CD4-positive, alpha-beta T cell treated with Interleukin-21 for 1 hour (primary cell): ENCODE measurements at regions not wholly inside any gene's neighbourhood (a gene's known extent, or its start where the extent isn't known, plus 50 kb on each side); places are given as distances from the start of the nearest gene placed in this dataset.

Experiments
- DNase-seq: peaks from one replicate; pipeline ENCODE4 v3.0.0-alpha.2; 2020

DNA sequence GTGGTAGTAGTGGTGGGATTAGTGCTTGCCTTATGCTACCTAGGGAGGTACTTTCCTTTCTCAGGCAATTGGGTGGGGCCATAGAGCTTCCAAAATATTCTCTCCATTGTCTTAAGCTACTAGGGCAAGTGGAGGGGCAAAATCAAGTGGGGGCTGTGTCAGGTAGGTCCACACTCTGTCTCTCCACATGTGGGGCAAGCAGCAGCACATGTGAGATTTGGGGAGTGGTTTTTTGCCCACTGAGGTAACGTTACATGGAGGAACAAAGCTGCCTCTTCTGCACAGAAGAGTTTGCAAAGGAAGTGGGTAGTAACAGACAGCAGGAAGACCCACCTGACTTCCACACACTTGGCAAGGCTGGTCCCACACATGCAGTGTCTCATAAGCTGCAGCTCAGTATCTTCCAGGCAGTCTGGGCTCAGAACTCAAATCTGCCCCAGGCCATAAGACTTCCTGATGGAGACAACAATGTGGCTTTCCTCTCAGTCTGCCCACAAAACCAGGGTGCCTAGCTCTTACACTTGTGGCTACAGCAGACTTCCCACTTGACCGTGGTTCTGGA lies 1581.5 kb upstream of the PCDH20 start:
- no peak for DNase-seq

DNA sequence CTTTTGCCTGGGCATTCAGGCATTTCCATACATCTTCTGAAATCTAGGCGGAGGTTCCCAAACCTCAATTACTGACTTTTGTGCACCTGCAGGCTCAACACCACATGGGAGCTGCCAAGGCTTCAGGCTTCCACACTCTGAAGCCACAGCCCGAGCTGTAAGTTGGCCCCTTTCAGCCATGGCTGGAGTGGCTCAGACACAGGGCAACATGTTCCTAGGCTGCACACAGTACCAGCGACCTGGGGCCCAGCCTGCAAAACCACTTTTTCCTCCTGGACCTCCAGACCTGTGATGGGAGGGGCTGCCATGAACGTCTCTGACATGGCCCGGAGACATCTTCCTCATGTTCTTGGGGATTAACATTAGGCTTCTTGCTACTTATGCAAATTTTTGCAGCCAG lies 1558.2 kb upstream of the PCDH20 start:
- no peak for DNase-seq

DNA sequence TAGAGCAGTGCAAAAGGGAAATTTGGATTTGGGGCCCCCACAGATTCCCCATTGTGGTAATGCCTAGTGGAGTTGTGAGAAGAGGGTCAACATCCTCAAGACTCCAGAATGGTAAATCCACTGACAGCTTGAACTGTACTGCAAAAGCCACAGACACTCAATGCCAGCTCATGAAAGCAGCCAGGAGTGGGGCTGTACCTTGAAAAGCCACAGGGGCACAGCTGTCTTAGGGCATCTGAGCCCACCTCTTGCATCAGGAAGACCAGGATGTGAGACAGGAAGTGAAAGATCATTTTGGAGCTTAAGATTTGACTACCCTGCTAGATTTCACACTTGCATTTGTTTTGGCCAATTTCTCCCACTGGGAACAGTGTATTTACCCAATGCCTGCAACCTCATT lies 1548.9 kb upstream of the PCDH20 start:
- DNase-seq = no peak

DNA sequence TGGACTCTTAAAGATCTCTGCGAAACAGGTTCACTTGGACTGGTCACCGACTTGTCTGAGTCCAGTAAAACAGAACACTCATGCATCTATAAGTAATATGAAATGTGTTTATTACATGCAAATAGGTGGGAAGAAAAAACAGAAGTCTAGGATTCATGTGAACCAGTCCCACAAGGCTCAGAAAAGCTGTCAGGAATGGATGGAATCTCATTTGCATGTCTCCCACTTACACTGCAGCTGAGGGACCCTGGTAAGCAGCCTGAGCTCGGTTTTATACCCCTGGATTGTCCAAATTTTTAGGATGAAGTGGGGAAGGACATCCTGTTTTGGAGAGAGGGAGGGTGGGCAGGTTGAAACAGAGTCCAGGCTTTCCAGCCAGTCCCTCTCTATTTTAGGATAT lies 1545.1 kb upstream of the PCDH20 start:
- DNase-seq = no peak

DNA sequence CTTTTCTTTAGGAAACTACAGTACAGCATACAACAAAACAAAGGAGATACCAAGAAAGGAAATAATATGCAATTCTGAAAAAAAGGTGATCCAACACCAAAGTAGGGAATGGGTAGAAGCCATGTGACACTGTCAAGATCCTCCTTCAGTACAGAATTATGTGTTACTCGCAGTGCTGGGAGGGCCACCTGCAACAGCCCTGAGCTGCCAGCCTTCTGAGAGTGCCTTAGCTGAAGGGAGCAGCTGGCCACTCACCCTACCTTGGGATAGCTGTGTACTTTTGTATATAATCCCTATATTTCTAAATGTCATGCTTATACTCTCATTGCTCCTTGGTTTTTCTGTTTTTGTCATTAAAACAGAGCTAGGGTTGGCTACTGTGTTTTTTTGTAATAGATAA lies 1518.2 kb upstream of the PCDH20 start:
- no peak for DNase-seq

DNA sequence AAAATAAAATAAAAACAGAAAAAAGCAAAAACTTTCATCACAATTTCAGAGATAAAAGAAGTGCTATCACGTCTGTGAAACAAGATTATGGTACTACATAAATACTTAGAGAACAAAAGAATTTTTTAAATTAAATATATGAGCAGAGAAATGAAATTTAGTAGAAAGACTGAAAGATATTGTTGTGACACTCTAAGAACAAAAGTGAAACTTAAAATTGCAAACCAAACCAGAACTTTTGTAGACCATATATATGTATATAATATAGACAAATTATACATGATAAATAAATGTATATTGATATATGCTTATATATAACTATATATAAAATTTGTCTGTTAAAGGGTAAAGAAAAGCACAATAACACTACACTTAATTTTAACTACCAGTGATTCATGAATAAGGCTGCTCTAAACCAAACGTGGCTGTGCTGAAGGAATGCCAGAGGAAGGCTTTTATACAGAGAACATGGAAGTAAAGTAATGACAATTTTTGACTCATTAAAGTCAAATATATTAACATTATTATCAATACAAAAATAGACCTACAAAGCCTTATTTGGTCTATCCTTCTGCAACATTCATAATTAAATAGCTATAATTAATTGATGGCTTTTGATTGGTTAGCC lies 1516.7 kb upstream of the PCDH20 start:
- DNase-seq = no peak

DNA sequence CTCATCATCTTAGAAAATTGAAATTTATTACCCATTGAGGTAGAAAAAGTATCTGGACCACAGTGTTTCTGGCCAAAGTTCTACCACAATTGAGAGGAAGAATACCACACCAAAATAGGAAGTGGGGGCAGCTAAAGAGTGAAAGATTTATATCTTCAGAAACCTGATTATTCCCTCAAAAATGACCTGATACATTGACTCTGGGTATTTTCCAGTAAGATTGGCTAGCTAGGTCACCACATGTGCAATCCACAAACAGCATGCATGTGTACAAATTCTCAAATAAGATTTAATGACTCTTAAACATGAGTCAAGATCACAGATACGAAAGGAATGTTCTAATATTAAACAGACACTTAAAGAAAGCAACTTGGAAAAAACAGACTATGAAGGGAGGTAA lies 1516.2 kb upstream of the PCDH20 start:
- DNase-seq = no peak

DNA sequence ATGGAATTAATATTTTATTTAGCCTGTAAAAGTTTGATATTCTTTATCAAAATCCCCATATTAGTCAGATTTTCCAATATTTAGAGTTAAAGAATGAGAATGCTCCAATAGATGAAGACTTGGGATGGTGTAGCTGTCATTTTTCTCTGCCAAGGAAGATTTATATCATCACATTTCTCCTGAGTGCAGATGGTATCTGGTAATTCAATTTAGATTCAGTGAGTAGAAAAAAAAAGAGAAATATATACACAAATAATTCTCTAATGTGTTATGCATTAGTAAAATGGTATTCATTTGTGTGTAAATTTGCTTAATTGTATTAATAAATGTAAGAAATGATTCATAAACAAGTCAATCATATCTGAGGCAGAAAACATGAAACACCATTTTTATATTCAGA lies 1508.7 kb upstream of the PCDH20 start:
- DNase-seq = no peak

DNA sequence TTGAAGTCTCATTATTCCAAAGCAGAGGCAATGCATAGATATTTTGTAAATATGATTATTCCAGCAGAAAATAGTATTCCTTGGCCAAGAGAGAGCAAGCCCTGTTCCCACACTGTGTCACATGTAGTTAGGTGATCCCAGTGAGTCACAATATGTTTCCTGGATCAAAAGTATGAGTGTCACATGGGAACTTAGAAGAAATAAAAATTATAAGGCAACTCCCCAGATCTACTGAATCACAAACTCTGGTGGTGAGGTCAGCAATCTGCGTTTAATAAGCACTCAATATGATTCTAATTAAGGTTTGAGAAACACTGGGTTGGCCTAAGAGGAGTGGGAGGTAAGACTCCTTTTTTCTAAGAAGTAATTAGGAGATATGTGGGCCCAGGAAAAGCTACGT lies 1504.5 kb upstream of the PCDH20 start:
- DNase-seq = no peak

DNA sequence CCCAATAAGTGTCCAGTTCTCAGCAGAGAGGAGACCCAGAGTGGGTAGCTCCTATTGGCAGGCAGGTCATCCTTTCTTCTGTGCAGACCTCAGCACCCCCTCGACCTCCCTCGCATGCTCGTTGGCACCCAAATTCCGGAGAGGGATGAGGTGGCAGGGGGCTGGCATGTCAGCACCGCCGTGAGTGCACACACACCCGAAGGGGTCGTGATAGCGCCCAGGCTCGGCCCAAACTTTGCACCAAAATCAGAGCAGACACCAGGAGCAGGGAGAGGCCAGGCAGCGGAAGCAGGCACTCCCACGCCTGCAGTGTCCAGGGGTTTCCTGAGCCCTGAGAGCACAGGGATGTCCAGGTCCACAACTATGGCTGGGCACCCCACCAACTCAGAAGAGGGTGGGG lies 1503.8 kb upstream of the PCDH20 start:
- DNase-seq = no peak

DNA sequence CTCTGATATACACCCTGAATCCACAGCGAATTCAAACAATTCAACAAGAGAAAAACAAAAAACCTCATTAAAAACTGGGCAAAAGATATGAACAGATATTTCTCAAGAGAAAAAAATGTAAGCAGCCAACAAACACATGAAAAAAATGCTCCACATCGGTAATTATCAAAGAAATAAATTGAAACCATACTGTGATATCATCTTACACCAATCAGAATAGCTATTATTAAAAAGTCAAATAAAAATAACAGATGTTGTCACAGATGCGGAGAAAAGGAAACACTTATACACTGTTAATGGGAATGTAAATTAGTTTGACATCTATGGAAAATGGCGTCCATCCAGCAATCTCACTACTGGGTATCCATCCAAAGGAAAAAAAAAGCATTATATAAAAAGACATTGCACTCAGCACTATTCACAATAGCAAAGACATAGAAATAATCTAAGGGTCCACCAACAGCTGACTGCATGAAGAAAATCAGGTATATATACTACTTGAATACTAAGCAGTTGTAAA lies 1495.0 kb upstream of the PCDH20 start:
- DNase-seq = no peak

DNA sequence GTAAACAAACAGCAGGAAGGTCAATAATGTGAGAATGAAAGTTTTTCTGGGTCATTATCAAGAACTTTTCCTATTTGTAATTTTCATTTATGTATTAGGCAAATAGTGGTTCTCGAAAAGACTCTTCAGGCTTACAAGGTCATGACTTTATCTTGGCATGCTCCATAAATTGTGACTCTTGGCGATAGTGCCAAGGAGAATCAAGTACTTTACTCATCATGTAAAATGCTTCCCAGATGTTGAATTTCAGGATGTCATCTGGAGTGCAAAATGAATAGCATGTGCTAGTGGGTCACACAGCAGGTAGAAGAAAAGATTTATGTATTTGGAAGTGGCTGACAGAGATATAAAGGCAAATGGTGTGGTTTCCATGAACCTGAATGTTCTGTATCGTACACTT lies 1492.7 kb upstream of the PCDH20 start:
- DNase-seq = no peak

DNA sequence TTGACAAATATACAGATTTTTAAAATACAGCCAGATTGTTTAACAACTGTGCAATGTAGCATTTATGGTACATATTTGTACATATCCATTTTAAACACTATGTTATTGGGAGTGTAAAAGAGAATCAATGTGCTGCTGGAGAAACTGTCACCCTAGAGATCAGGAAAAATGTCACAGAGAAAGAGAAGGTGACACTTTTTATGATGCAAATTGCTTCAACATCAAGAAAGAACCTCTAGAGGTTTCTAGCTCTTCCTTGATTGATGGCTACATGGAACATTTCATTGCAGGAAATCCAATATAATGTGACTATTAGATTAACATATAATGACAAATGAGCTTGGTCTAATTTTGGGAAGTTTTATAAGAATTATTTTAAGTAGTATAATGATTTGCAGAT lies 1491.2 kb upstream of the PCDH20 start:
- DNase-seq = no peak

DNA sequence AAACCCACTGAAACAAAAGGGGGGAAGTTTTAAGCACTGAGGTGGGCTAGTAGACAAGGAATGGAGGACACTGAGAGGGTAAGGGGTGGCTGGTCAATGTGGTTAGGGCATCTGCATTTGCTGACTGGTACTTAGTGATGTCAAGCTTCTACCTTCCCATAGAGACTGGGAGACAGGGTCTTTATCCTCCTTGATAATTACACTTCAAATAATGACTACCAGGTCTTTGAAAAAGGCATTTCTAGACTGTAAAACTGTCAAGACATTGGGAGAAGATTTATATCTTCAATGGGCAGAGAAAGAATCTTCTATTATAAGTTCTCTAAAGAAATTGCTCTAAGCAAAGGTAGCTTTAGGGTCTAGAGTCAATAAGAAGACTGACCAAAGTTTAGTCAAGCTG lies 1490.8 kb upstream of the PCDH20 start:
- no peak for DNase-seq

DNA sequence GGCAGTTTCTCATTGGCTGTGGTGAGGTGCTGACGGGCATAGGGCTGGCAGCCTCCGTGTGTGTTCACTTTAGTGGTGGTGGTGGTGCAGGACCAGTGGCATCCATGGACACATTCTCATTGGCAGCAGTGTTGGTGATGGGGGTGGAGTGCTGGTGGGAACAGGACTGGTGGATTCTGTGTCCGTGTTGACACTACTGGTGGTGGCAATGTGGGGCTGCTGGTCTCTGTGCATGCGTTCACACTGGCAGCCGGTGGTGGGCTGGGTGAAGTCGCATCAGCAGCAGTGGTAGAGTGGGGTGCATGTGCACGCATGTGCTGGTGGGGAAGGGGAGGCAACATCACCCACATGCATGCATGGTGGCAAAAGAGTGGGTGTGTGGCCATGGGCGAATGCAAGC lies 1471.4 kb upstream of the PCDH20 start:
- DNase-seq = no peak

DNA sequence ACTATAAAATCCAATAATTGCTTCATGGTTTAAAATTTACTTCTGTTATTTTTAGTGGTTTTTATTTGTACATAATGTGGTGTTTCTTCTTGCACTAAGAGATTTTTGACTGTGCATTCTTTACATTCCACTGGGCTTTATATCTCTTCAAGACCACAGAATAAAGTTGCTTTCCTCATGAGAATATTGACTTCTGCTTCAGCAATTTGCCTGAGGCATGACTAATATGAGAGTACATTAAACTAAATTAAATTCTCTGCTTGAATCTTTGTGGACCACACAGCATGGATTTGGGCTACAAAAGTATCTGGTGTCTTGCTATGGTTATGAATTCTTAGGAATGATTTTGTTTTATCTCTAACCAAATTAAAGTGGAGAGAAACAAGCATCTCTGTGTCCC lies 1463.4 kb upstream of the PCDH20 start:
- no peak for DNase-seq

DNA sequence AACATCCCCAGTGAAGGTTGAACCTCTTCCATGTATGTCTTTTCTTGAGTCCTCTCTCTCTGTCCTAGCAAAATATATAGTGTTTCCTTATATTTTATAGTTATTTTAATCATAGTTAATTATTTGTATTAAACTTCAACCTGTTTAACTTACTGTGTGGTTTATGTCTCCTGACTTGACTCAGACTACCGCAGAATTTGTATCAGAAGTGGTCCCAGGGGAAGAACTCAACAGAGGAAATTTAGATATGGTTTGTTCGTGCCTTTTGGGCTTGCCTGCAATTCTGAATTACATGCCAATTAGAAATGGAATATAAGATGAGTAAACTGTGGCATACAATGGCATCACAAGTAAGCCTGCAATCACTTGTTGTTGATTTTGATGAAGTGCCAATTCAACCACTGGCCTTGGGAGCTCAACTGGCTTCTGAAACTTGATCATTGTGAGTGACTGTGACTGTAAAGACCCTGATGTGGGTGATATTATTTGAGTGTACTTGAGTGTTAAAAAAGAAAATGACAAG lies 1459.5 kb upstream of the PCDH20 start:
- DNase-seq = no peak

DNA sequence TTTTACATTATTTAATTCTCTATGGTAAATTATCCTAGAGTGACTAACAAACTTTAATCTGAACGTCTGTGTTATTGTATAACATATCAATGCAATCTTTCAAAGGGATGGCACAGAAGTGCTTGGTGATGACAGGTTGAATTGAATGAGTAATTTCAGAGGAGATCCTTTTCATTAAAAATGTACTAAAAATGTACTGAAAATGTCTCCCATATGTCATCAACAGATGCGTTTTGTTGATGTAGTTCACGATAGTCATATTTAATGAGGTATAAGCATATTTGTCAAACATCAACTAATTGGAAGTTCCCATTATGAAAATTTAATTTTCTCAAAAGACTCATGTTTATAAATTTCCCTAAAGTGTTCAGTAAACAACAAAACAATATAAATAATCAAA lies 1434.7 kb upstream of the PCDH20 start:
- DNase-seq = no peak

DNA sequence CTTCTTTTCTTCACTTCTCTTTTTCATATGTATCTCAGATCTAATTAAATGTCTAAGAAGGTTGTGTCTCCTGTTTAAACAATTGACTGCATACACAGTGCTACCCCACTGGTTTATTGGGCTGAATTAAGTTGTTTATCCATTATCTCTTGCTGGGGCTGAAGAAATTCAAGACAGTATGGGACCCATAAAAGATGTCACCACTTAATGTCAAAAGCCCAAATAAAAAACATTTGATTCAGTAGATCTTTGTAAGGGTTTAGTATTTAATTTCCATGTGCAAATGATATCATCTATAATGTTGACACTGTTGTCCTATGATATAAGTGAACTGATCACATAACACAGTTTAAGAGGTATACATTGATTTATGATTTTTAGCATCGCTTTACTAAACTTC lies 1431.9 kb upstream of the PCDH20 start:
- no peak for DNase-seq

DNA sequence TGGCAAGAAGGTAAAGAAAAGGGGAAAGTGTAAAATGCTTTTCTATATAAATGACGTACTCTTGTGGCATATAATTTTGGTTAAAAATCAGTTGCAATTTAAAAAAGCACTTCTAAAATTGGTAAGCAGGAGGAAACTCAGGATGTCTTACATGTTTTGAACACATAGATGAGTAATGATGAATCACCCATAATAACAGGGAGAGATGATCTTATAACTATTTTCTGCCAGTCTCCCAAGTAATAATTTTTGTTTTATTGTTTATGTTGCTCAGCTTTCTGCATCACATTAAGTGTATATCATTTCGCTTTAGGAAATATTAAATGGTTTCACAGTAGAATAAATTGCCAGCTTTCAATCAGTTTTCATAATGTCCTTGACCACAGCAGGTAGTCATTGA lies 1430.7 kb upstream of the PCDH20 start:
- DNase-seq = no peak

DNA sequence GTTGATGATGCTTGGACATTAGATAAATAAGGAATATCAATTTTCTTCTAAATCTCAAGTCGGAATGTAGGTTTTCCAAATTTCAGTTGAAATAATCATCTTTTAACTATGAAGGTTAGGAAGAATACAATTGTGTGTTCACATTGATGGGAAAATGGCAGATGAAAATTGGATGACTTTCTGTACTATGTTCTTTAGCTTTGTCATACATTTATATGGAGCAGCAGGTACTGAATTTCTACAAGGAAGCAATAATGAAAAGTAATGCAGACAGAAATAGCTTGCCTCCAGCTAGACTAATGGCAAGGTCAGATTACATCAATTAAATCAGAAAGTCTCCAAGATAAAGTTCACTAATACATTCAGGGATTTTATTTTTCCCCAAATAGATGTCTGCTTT lies 1423.7 kb upstream of the PCDH20 start:
- no peak for DNase-seq

DNA sequence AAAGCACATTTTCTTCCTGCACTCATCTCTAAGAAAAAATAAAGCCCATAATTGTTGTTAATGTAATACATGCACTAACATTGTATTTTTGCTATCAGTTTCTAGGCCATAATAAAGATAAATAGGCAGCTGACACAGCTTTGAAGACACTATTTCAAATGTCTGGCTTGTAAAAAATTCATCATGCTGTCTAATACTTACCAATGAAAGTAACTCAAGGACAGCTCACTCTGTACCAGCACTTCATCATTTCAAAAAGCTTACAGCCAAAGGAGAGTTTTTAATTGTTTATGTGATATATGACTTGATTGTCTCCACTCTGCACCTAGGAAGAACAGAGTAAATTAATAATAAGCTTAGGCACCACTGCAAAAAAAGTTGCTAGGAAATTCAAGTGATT lies 1423.3 kb upstream of the PCDH20 start:
- DNase-seq = no peak

DNA sequence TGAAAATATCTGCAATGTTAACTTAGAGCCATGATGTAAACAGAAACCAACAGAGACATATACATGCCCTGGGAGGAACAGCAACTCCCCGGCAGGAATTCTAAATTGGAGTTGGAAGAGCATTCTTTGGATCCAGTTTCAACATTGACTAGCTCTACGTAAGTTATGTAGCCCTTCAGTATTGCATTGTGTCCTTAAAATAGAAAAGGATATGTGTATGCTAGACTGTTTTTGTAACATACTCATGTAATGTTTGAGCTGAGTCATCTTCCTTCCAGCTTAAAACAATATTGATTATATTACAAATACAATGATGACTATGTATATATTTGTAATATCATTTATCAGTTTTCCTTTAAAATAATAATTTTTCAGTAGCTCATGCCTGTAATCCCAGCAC lies 1422.2 kb upstream of the PCDH20 start:
- no peak for DNase-seq

DNA sequence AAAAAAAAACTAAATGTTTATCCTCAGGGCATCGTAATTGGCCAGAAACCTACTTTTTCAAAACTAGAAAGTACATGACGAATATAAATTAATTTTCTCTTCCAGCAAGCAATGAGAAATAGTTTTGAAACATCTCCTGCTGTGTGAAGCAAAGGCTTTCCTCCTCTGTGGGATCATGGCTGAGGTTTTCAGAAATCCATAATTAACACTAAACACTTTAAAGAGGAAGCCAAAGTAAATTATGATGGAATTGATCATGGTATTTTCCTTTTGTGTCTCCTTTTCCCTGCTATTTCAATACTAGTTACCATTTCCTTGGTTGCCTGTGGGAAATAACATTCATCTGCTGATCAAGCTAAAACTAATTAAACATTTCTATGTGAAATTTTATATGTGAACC lies 1413.8 kb upstream of the PCDH20 start:
- DNase-seq = no peak

DNA sequence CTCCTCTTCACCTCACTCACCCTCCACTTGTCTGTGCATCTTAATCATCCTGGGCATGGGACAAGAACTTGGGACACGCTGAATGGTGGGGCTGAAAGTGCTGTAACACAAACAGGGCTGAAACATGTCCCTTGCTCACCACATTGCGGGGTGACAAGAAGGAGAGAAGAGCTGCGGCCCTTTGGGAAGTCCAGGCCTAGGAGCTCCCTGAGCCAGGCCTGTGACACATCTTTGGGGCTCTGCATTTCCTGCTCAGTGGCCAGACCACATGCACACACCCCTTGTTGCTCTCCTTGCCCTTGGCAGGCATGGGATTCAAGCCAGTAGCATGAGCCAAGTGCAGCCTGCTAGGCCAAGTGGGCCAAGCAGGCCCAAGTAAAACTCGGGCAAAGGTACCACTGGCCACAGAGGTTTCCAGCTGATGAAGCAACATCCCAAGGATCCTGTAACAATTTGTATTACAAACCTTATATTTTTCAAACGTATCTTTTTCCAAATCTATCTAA lies 1384.3 kb upstream of the PCDH20 start:
- DNase-seq = no peak
